IPS-18a (cell line): ENCODE measurements at regions not wholly inside any gene's neighbourhood (a gene's known extent, or its start where the extent isn't known, plus 50 kb on each side); places are given as distances from the start of the nearest gene placed in this dataset.

Experiments
- H3K27ac ChIP-seq: one replicate; pipeline ENCODE4 v1.5.1; 2013; ENCODE audit warnings: low read length
- H3K27me3 ChIP-seq: one replicate; pipeline ENCODE4 v1.6.1; 2013; ENCODE audit warnings: mild to moderate bottlenecking, low read length; ENCODE audit not compliant: control insufficient read depth, insufficient read depth
- H3K36me3 ChIP-seq: one replicate; pipeline ENCODE4 v1.6.1; 2013; ENCODE audit warnings: low read depth, low read length; ENCODE audit not compliant: control insufficient read depth
- H3K4me1 ChIP-seq: one replicate; pipeline ENCODE4 v1.6.1; 2013; ENCODE audit warnings: low read depth, low read length; ENCODE audit not compliant: control insufficient read depth
- H3K4me3 ChIP-seq: one replicate; pipeline ENCODE4 v1.5.1; 2013; ENCODE audit warnings: low read length
- H3K9ac ChIP-seq: one replicate; pipeline ENCODE4 v1.6.1; 2013; ENCODE audit warnings: mild to moderate bottlenecking, low read length, moderate library complexity
- H3K9me3 ChIP-seq: one replicate; pipeline ENCODE4 v1.6.1; 2013; ENCODE audit warnings: low read depth, low read length; ENCODE audit not compliant: control insufficient read depth

DNA sequence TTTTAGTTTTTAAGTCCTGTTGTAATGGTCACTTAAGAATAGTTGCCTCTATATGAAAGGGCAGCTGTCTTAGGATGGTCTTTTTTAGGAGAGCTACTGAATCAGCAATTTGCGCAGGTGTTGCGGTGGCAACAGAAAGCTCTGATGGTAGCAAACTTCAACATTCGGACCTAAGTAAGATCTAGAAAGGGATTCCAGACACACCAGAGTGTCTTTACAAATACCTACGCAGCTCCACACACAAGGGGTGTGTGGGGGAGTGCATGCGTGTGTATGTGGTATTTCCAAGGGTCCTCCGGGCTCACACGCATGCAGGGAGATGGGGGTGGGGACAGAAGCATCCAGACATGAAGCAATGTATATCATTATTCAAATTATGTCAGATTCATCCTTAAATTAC lies 438.6 kb upstream of the MGMT start:
- H3K9ac ChIP-seq = no peak overlapping the region

DNA sequence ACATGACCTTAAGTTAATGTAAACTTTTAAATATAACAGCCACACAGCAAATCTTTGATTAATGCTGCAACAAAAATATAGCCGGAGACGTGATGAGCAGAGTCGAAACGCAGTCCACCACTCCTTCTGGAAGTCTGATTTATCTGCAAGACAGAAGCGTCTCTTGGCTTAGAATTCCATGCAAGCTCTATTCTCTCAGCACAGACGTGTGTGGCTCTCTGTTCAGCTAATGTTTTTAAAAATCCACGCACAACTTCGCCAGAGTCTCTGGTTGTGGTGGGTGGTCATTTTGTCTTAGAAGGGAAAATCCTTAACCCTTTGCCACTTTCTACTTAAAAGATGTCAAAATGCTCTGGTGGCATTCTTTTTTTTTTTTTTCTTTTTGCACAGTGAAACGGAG lies 438.0 kb upstream of the MGMT start:
- Histone ChIP-seq H3K27me3 (no peaks in the 10 kb centered on the region), H3K9me3 (no peaks in the 10 kb centered on the region), H3K27ac (no peak overlapping the region), H3K4me1 (peaks cover 18% of the 10 kb centered on the region), H3K9ac (no peak overlapping the region), H3K36me3 (no peaks in the 10 kb centered on the region), H3K4me3 (no peak overlapping the region)

More for the DNA sequence above, 438.6 kb upstream of the MGMT start:
- no peaks in the 10 kb centered on the region for H3K9me3 ChIP-seq
- H3K36me3 ChIP-seq = no peaks in the 10 kb centered on the region
- H3K4me3 ChIP-seq = no peak overlapping the region
- peaks cover 18% of the 10 kb centered on the region for H3K4me1 ChIP-seq
- no peak overlapping the region for H3K27ac ChIP-seq
- H3K27me3 ChIP-seq = no peaks in the 10 kb centered on the region

DNA sequence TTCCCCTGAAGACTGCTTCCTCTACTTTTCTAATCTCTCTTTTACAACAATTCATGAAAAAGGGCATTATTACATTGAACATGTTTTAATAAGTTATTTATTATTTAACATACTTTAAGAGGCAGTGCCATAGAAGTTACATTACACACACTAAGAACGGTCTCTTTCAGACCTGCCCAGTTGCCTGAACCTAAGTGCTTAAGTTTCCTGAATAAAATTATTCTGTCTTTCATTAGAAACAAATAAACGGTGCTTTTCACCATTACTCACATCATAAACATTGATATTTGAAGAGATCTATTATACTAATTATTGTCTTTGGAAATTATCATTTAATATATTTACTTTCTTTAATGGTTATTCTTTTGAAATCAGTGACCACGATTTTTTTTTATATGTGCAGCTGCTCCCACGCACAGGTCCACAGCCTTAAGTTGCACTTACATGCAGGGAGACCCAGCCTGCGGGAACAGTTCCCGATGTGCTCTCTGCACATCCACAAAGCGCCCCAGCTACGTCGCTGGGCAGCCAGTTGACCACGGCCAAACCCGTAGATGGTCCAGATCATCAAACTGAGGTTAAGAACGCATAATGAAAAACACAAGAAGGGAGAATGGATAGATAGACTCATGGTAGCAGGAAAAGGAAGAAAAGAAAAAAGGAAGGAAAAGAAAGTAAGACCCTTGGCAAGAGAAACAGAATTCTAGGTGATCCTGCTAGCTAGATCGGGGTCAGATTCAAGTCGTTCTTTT lies 437.0 kb upstream of the MGMT start:
- H3K4me3 ChIP-seq = no peak overlapping the region
- peaks cover 18% of the 10 kb centered on the region for H3K4me1 ChIP-seq
- H3K27me3 ChIP-seq = no peaks in the 10 kb centered on the region
- H3K36me3 ChIP-seq = no peaks in the 10 kb centered on the region
- H3K9ac ChIP-seq = no peak overlapping the region
- no peak overlapping the region for H3K27ac ChIP-seq
- no peaks in the 10 kb centered on the region for H3K9me3 ChIP-seq

DNA sequence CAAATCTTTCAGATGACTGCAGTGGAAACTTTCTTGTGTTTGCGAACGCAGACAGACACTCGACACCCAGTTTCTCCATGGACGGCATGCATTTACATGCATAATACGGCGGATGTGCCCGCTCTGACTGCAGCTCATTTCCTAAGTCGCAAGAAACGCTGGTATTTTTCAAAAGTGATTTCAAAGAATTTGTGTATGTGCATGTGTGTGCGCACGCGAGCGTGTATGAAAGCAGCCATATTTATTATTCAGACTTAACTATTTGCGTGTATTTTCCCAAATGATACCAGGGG lies 436.5 kb upstream of the MGMT start:
- peaks cover 18% of the 10 kb centered on the region for H3K4me1 ChIP-seq
- no peak overlapping the region for H3K9ac ChIP-seq
- H3K4me3 ChIP-seq = no peak overlapping the region
- H3K9me3 ChIP-seq = no peaks in the 10 kb centered on the region
- no peaks in the 10 kb centered on the region for H3K36me3 ChIP-seq
- H3K27me3 ChIP-seq = no peaks in the 10 kb centered on the region
- no peak overlapping the region for H3K27ac ChIP-seq

DNA sequence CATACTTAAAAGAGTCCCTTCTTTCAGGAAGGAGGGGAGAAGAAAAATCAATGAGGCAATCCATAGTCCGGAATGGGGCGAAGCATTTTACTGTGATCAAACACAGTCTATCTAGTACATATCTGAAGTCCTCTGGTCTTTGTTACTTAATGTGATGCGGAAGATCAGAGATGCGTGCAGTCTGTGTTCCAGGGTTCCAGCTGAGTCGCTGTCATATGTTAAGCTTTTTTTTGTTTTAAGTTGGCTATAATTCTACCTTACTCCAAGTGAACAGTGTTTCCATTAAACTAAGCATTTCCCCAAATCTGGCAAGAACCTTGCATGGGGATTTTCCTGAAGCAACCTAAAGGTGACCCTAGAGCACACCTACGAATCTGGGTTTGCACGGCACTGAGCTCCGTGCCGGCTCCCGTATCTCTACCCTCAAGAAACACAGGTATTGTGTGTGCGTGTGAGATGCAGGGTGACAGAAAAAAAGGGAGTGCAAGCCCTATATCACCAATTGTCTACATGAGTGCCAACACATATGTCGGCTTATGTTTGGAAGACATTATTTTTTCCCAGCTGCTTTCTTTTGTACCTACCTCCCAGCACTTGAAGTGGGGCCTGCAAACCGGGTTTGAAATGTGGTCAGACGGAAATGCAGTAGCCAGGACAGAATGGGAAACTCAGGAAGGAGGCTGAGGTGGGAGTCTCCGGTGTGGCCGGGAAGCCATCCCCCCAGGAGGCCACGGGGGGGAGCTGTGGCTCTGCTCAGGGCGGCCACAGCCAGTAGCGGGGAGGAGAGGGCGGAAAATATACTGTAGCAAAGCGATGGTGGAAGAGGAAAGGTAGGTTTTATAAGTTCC lies 435.8 kb upstream of the MGMT start:
- no peaks in the 10 kb centered on the region for H3K27me3 ChIP-seq
- no peaks in the 10 kb centered on the region for H3K36me3 ChIP-seq
- no peak overlapping the region for H3K9ac ChIP-seq
- H3K4me1 ChIP-seq = peaks cover 18% of the 10 kb centered on the region
- no peaks in the 10 kb centered on the region for H3K9me3 ChIP-seq
- H3K4me3 ChIP-seq = no peak overlapping the region
- H3K27ac ChIP-seq = no peak overlapping the region

DNA sequence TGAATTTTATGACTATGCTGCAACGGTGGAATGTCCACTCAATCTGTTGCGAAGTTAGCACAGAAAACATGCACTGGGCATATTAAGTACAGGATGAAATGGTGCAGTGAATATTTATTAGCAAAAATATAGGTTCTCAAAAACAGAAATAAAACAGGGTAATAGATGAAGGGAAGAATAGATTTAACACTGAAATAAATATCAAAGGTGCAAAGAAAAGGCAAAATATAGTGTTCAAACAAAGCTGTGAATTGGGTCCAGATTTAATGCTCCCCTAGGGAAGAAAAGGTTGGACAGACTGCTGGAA lies 435.2 kb upstream of the MGMT start:
- H3K27me3 ChIP-seq = no peaks in the 10 kb centered on the region
- no peaks in the 10 kb centered on the region for H3K9me3 ChIP-seq
- H3K27ac ChIP-seq = no peak overlapping the region
- no peak overlapping the region for H3K4me3 ChIP-seq
- peaks cover 18% of the 10 kb centered on the region for H3K4me1 ChIP-seq
- H3K9ac ChIP-seq = no peak overlapping the region
- H3K36me3 ChIP-seq = no peaks in the 10 kb centered on the region

DNA sequence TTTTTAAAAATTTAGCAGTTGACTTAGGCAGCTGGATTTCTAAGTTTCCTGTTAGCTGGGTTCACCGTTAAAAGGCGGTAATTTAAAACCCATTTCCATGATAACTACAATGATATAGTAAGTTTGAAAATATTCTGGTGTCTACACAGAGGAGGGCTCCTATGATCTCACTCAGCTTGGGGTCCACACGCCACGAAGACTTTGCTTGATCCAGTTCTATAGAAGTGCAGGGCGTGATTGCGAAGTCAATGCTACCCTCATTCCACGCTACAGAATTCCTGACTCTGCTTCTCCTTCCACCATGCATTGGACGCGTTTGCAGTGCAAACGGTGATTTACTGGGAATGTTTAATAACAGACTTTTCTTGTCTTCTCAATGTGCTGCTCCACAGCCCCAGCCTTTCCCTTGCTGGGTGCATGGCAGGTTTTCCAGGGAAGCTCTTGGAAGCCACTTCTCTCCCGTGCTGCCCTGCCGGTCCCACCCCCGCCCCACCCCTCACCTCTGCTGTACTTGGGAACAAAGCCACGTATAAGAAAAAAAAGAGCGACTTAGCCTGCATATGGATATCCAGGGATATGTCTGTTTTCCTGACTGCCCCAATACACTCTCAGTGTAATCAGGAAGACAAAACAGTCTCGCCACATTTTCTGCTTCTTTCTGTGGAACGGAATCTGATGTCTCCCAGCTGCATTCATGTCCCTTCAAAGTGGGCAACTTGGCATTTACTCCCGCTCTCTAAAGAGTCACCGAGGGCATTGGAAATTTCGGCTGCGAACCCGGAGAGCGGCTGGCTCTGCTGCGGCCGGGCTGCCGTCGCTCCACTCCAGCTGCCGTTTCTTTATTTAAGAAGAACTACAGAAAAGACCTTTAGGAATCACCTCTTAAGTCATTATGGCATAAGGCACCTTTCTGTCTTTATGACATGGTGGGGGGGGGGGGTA lies 434.4 kb upstream of the MGMT start:
- H3K4me1 ChIP-seq = peaks cover 18% of the 10 kb centered on the region
- H3K9ac ChIP-seq = no peak overlapping the region
- H3K36me3 ChIP-seq = no peaks in the 10 kb centered on the region
- no peaks in the 10 kb centered on the region for H3K27me3 ChIP-seq
- H3K9me3 ChIP-seq = no peaks in the 10 kb centered on the region
- H3K27ac ChIP-seq = no peak overlapping the region
- H3K4me3 ChIP-seq = no peak overlapping the region

DNA sequence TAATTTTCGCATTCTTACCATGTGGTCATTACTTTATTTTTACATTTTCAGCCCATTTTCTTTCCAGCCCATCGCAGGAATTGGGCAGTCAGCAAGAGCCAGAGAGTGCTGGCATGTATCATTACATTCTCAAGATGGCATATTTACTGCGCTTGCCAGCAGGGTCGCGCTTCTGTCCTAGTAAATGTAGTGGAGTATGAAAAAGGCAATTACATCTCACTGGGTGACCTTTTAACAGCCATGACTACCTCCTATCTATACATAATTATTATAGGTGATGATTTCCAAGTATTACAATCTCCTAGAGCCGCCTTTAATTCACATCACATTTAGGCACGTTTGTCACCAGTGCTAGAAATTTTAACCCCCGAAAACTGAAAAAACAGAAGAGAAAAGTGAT lies 433.7 kb upstream of the MGMT start:
- no peaks in the 10 kb centered on the region for H3K9me3 ChIP-seq
- no peak overlapping the region for H3K4me3 ChIP-seq
- H3K4me1 ChIP-seq = peaks cover 18% of the 10 kb centered on the region
- H3K36me3 ChIP-seq = no peaks in the 10 kb centered on the region
- no peaks in the 10 kb centered on the region for H3K27me3 ChIP-seq
- H3K9ac ChIP-seq = no peak overlapping the region
- H3K27ac ChIP-seq = no peak overlapping the region

DNA sequence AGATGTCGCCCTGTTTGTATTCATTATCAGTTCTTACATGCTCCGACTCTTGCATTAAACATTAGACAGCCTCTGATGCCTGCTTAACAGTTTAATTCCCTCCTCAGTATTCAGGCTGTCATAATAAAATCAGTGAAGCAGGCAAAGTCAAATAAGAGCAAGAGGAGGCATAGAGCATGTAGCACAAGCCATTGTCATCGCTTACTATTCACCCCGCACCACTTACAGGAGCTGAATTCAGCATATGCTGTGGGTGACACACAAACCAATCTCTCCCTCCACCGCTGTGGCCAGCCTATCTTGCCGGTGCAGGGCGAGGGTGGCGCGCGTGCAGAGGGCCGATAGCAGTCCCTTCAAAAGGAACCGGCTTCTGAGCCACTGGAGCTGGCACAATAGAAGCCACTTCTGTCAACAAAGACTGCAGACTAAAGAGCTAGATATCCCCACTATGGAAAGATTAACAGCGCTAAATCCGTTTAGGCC lies 433.2 kb upstream of the MGMT start:
- no peak overlapping the region for H3K4me3 ChIP-seq
- H3K27me3 ChIP-seq = no peaks in the 10 kb centered on the region
- H3K4me1 ChIP-seq = peaks cover 18% of the 10 kb centered on the region
- no peaks in the 10 kb centered on the region for H3K9me3 ChIP-seq
- H3K27ac ChIP-seq = no peak overlapping the region
- no peak overlapping the region for H3K9ac ChIP-seq
- no peaks in the 10 kb centered on the region for H3K36me3 ChIP-seq

DNA sequence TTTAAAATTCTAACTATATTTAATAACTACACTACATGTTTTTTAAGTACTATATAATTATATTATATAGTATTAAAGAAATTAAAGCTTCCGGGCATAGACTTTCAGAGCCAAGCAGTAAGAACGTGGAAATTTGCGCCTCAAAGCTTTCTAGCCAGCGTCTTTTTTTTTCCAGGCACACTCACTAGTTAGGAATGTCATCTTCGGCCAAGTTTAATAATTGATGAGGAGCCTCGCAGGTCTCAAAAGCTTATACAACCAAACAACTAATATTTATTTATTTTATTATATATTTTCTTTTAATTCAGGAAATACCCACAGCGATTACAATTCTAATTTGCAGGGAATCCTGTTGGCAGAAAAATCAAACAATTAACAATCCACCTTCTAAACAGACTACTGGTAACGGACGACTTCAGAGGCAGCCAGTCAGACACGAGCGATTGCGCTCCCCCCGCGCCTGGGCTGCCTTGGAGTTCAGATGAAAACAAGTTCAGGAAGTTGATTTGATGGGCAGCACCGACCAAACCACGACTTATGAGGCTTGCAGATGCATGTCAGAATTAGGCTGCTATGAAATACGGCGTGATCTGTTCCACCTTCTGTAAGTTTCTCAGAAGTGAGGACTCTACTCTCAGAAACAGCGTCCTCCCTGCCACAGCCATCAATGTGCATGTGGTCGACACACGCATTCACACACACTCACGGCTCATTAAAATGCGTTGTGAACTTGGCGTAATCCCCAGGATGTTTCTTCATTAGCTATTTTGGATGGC lies 431.8 kb upstream of the MGMT start:
- H3K4me3 ChIP-seq = no peak overlapping the region
- no peak overlapping the region for H3K9ac ChIP-seq
- no peaks in the 10 kb centered on the region for H3K36me3 ChIP-seq
- no peaks in the 10 kb centered on the region for H3K9me3 ChIP-seq
- no peak overlapping the region for H3K27ac ChIP-seq
- H3K4me1 ChIP-seq = peaks cover 21% of the 10 kb centered on the region
- H3K27me3 ChIP-seq = no peaks in the 10 kb centered on the region

DNA sequence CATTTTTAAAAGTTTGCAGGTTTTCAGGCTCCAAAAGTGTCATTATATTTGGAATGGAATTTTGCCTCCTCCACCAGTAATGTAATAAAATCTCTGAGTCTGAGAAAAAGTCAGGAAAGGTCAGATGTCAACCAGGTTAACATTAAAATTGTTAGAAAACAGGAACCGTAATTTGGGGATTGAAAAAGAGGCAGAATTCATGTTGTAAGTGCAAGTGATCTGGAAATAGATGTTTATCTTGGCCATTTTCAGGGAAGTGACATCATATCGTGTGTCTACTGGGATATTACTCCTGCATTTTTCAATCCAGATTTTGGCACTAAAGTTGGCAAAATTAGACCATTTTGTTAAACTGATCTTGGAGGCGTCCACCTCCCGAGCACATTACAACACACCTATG lies 428.5 kb upstream of the MGMT start:
- Histone ChIP-seq H3K4me1 (peaks cover 3% of the 10 kb centered on the region), H3K36me3 (no peaks in the 10 kb centered on the region), H3K4me3 (no peak overlapping the region), H3K9ac (no peak overlapping the region), H3K27me3 (no peaks in the 10 kb centered on the region), H3K27ac (no peak overlapping the region), H3K9me3 (no peaks in the 10 kb centered on the region)
